ENCODE measurements at regions not wholly inside any gene's neighbourhood (a gene's known extent, or its start where the extent isn't known, plus 50 kb on each side); places are given as distances from the start of the nearest gene placed in this dataset.

- TF ChIP-seq ZNF138 (tag by site-specific recombination; IDR thresholded peaks at IDR 0.05; ENCODE audit: borderline replicate concordance) (no peak), ZNF211 (tag by site-specific recombination; IDR thresholded peaks at IDR 0.05; ENCODE audit: low read depth) (no peak), ZNF677 (tag by site-specific recombination; IDR thresholded peaks at IDR 0.05) (no peak), ZNF777 (tag by site-specific recombination; IDR thresholded peaks at IDR 0.05; ENCODE audit: borderline replicate concordance) (no peak), CTCF (tag by site-specific recombination; IDR thresholded peaks at IDR 0.05) (no peak), EGR2 (tag by site-specific recombination; IDR thresholded peaks at IDR 0.05; ENCODE audit: low read depth) (no peak), BCL11A (tag by site-specific recombination; IDR thresholded peaks at IDR 0.05; ENCODE audit: low read depth) (no peak)
- TF ChIP-seq, protein P1, sequence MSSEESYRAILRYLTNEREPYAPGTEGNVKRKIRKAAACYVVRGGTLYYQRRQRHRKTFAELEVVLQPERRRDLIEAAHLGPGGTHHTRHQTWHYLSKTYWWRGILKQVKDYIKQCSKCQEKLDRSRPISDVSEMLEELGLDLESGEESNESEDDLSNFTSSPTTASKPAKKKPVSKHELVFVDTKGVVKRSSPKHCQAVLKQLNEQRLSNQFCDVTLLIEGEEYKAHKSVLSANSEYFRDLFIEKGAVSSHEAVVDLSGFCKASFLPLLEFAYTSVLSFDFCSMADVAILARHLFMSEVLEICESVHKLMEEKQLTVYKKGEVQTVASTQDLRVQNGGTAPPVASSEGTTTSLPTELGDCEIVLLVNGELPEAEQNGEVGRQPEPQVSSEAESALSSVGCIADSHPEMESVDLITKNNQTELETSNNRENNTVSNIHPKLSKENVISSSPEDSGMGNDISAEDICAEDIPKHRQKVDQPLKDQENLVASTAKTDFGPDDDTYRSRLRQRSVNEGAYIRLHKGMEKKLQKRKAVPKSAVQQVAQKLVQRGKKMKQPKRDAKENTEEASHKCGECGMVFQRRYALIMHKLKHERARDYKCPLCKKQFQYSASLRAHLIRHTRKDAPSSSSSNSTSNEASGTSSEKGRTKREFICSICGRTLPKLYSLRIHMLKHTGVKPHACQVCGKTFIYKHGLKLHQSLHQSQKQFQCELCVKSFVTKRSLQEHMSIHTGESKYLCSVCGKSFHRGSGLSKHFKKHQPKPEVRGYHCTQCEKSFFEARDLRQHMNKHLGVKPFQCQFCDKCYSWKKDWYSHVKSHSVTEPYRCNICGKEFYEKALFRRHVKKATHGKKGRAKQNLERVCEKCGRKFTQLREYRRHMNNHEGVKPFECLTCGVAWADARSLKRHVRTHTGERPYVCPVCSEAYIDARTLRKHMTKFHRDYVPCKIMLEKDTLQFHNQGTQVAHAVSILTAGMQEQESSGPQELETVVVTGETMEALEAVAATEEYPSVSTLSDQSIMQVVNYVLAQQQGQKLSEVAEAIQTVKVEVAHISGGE (tag by site-specific recombination; conservative IDR thresholded peaks at IDR 0.05; ENCODE audit: low read depth): no peak
- TF ChIP-seq, protein P2, sequence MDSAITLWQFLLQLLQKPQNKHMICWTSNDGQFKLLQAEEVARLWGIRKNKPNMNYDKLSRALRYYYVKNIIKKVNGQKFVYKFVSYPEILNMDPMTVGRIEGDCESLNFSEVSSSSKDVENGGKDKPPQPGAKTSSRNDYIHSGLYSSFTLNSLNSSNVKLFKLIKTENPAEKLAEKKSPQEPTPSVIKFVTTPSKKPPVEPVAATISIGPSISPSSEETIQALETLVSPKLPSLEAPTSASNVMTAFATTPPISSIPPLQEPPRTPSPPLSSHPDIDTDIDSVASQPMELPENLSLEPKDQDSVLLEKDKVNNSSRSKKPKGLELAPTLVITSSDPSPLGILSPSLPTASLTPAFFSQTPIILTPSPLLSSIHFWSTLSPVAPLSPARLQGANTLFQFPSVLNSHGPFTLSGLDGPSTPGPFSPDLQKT (IDR thresholded peaks at IDR 0.05; ENCODE audit: borderline replicate concordance, low read depth, low read length): no peak
Measured at GRCh38 chr13:91185294-91185863, 162.1 kb upstream of the MIR17HG start.

Measured in HEK293 (cell line).